ENCODE measurements at regions not wholly inside any gene's neighbourhood (a gene's known extent, or its start where the extent isn't known, plus 50 kb on each side); places are given as distances from the start of the nearest gene placed in this dataset.
A peak's percentile ranks its signal among the peaks of the same experiment; 100 is the strongest.

- intact Hi-C loops (cut with DNase I, micrococcal nuclease) = no loop called here
- ATAC-seq = no peak
- no peak for DNase-seq
Measured at GRCh38 chr10:7479861-7480598, 69.2 kb upstream of the SFMBT2 start.

- no peak for ATAC-seq
- intact Hi-C loops (cut with DNase I, micrococcal nuclease) = no loop called here
Measured at GRCh38 chr10:7478727-7479457, 68.1 kb upstream of the SFMBT2 start.

GRCh38 chr10:7477538-7478334, 66.9 kb upstream of the SFMBT2 start:
- DNase-seq = no peak
- intact Hi-C loops (cut with DNase I, micrococcal nuclease) = no loop called here
- ATAC-seq = no peak

More at GRCh38 chr10:7478727-7479457, 68.1 kb upstream of the SFMBT2 start:
- no peak for DNase-seq

- intact Hi-C loops (cut with DNase I, micrococcal nuclease) = no loop called here
- ATAC-seq (no peak), DNase-seq (no peak)
Measured at GRCh38 chr10:7475939-7476338, 65.1 kb upstream of the SFMBT2 start.

- ATAC-seq = no peak
Measured at GRCh38 chr10:7475046-7475911, 64.4 kb upstream of the SFMBT2 start.

GRCh38 chr10:7474388-7474787, 63.6 kb upstream of the SFMBT2 start:
- ATAC-seq = no peak
- intact Hi-C loops (cut with DNase I, micrococcal nuclease) = no loop called here
- no peak for DNase-seq

More at GRCh38 chr10:7475046-7475911, 64.4 kb upstream of the SFMBT2 start:
- DNase-seq = peak; percentile 20 to 36
- intact Hi-C loops (cut with DNase I, micrococcal nuclease) = no loop called here

GRCh38 chr10:7473474-7473873, 62.6 kb upstream of the SFMBT2 start:
- no peak for ATAC-seq
- DNase-seq = no peak
- intact Hi-C loops (cut with DNase I, micrococcal nuclease) = no loop called here

- ATAC-seq (peak; percentile 33), DNase-seq (peak; percentile 41 to 61)
- intact Hi-C loops (cut with DNase I, micrococcal nuclease) = no loop called here
Measured at GRCh38 chr10:7471720-7472367, 61.0 kb upstream of the SFMBT2 start.

GRCh38 chr10:7470371-7470770, 59.5 kb upstream of the SFMBT2 start:
- no peak for ATAC-seq
- intact Hi-C loops (cut with DNase I, micrococcal nuclease) = no loop called here
- no peak for DNase-seq

GRCh38 chr10:7467031-7467667, 56.3 kb upstream of the SFMBT2 start:
- ATAC-seq (no peak), DNase-seq (no peak)
- intact Hi-C loops (cut with DNase I, micrococcal nuclease) = no loop called here

GRCh38 chr10:7464691-7465090, 53.9 kb upstream of the SFMBT2 start:
- no peak for ATAC-seq
- no peak for DNase-seq

More at GRCh38 chr10:7464691-7465090, 53.9 kb upstream of the SFMBT2 start:
- intact Hi-C loops (cut with DNase I, micrococcal nuclease) = no loop called here

All from left colon (tissue), 2 donors.